ENCODE measurements at regions not wholly inside any gene's neighbourhood (a gene's known extent, or its start where the extent isn't known, plus 50 kb on each side); places are given as distances from the start of the nearest gene placed in this dataset.

GRCh38 chr20:4635342-4635741 lies 50.9 kb upstream of the PRNP start (continued):
- TF ChIP-seq MAX (IDR thresholded peaks at IDR 0.05): no peak
- TF ChIP-seq JUN (IDR thresholded peaks at IDR 0.05; ENCODE audit: low read depth, low read length): no peak
- no peak for TF ChIP-seq ATF2 (IDR thresholded peaks at IDR 0.05; ENCODE audit: low read length)

All from H1 (cell line).